GM12891 (cell line): ENCODE measurements at regions not wholly inside any gene's neighbourhood (a gene's known extent, or its start where the extent isn't known, plus 50 kb on each side); places are given as distances from the start of the nearest gene placed in this dataset.

Experiments
- DNase-seq: peaks from one replicate; pipeline ENCODE4 v3.0.0; 2011; ENCODE audit warnings: low spot score; ENCODE audit not compliant: insufficient read length
- FAIRE-seq: peaks from 2 replicates; lab custom pipeline; 2011; peaks lifted over from hg19 to GRCh38; lab: Jason Lieb, UNC
- PAX5 ChIP-seq: IDR thresholded peaks from 2 replicates; pipeline ENCODE4 v1.6.1; 2011; ENCODE audit warnings: low read length, moderate library complexity, mild to moderate bottlenecking; ENCODE audit not compliant: insufficient read depth, severe bottlenecking
- POLR2A ChIP-seq: IDR thresholded peaks from 2 replicates; pipeline ENCODE4 v1.6.1; 2011; ENCODE audit warnings: low read depth, low read length, control low read depth
- POLR2AphosphoS5 ChIP-seq: IDR thresholded peaks from 2 replicates; pipeline ENCODE4 v1.6.1; 2011; ENCODE audit warnings: low read depth, low read length, control low read depth
- POU2F2 ChIP-seq: IDR thresholded peaks from 2 replicates; pipeline ENCODE4 v1.6.1; 2011; ENCODE audit warnings: low read depth, mild to moderate bottlenecking, control low read depth, low read length, moderate library complexity
- SPI1 ChIP-seq: IDR thresholded peaks from 2 replicates; pipeline ENCODE4 v1.6.1; 2011; ENCODE audit warnings: low read depth, low read length, control low read depth
- TAF1 ChIP-seq: IDR thresholded peaks from 2 replicates; pipeline ENCODE4 v1.6.1; 2011; ENCODE audit warnings: low read depth, low read length, control low read depth

DNA sequence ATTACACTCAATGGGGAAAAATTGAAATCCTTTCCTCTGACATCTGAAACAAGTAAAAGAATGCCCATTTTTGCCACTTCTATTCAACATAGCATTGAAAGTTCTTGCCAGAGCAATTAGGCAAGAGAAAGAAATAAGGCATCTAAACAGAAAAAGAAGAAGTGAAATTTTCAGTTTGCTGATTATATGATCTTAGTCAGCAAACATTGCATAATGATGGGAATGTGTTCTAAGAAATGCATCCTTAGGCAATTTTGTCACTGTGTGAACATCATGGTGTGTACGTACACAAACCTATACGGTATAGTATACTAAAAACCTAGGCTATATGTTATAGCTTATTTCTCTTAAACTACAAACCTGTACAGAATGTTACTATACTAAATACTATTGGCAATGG is 278.0 kb downstream of the CGGBP1 start:
- no peak for DNase-seq
- FAIRE-seq: no peak
- TF ChIP-seq PAX5 (no peak), POLR2AphosphoS5 (no peak), SPI1 (peak; percentile 27; the same call in 1 of the 2 replicates), POLR2A (no peak)

DNA sequence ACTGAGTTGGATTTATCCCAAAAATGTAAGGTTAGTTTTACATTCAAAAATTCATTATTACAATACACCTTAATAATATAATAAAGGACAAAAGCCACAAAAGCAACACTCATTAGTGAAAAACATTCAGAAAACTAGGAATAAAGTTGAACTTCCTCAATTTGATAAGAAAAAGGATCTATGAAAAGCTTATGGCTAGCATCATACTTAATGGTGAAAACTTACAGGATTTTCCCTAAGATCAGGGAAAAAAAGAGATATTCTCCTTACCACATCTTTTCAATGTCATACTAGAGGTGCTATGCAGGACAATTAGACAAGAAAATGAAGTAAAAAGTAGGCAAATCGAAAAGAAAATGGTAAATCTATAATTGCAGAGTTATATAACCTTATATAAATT is 279.9 kb downstream of the CGGBP1 start:
- no peak for FAIRE-seq
- no peak for TF ChIP-seq PAX5
- no peak for TF ChIP-seq POLR2AphosphoS5
- TF ChIP-seq TAF1: no peak
- TF ChIP-seq SPI1: no peak
- DNase-seq: no peak

DNA sequence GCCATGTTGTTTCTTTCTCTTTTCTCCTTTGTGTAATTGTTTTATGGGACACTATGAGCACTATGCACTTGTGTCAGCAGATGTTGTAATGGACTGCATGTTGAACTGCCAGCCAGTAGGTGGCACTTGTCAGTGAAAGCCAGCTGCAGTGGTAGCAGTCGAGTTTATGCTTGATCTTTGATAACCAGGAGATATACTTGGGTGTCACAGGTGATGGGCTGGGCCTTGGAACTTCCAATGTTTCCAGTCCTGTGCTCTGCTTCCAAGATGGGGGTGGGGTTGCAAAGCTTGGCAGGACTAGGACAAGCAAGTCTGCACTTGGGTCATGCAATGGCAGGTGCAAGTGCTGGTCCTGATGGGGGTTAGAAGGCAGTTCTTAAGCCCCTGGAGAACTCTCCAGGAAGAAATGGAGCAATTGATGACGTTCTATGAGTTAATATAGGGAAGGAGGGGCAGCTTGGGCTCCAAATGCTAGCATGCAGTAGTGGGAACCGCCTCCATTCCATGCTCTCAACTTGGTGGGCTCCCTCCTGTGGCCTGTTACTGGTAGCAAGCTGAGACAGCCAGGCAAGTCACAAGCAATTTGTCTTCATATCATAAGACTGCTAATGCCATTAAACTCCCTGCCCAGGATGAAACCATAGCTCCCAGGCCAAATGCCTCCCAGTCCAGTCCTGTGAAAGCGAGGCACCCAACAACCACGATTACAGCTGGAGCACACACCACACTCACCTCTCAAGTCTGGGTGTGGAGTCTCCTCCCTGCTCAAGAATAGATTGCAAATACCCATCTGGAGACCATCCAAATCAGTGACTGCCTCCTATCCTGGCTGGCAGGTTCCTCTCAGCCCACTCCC is 287.2 kb downstream of the CGGBP1 start:
- TF ChIP-seq TAF1 (no peak), PAX5 (no peak), POU2F2 (no peak), SPI1 (no peak), POLR2A (no peak), POLR2AphosphoS5 (no peak)
- DNase-seq (no peak), FAIRE-seq (peak; percentile 84)

DNA sequence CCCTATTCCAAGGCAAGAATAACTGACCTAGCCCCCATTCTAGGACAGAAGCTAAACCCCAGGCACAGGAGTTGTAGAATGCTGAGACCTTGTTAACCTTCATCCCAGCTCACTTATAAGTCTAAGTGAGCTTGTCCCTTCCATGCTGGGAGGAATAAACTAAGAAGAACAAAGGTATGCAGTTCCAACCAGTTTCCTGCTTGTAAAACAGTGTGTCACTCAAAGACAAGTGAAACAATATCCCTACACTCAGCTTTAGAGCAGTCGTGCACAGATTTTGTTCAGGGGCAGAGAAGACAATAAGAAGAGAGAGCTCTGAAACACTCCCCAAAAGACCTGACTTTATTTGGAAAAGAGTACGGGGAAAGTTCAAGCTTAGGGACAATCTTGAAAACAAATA is 292.1 kb downstream of the CGGBP1 start:
- no peak for DNase-seq

DNA sequence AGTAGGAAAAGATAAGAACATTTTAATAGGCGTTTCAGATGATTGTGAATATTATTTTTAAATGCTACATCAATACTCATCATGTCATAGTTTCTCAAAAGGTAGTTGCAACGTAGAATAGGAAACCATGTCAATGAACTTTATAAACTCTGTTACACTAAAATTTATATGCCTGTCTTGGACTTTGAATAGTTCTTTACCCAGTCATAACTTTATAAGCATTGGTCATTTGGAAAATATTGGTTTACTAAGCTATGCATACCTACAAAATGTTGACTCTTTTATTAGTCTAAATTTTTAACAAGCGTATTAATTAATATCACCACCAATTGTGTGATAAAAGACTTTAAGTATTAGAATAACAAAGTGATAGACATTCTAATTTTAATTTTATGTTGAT is 293.5 kb downstream of the CGGBP1 start:
- DNase-seq (no peak), FAIRE-seq (no peak)
- TF ChIP-seq POLR2AphosphoS5 (no peak), TAF1 (no peak), POLR2A (no peak), PAX5 (no peak), POU2F2 (no peak), SPI1 (no peak)

More for the DNA sequence above, 292.1 kb downstream of the CGGBP1 start:
- TF ChIP-seq TAF1 (no peak), SPI1 (no peak), PAX5 (no peak), POLR2A (no peak), POU2F2 (no peak), POLR2AphosphoS5 (no peak)
- FAIRE-seq: no peak

DNA sequence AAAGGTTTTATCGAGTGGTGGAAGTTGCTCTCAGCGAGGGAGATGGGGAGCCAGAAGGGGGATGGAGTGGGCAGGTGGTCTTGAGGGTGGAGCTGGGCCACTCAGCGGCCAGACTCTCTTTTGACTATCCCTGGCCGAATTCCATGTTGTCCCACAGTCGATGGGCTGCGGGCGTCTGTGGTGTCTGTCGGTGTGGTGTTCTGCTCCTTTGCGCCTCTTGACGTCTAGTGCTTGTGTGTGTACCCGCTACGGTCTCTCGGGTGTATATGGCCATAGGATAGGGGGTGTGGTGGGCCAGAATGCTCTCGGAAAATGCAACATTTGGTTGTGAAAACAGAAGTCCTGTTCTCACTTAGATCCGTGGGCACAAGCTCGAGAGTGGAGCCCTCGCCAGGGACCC is 297.0 kb downstream of the CGGBP1 start:
- no peak for FAIRE-seq
- DNase-seq: no peak
- TF ChIP-seq POLR2A (no peak), TAF1 (no peak), SPI1 (no peak), POU2F2 (no peak), POLR2AphosphoS5 (no peak), PAX5 (no peak)

DNA sequence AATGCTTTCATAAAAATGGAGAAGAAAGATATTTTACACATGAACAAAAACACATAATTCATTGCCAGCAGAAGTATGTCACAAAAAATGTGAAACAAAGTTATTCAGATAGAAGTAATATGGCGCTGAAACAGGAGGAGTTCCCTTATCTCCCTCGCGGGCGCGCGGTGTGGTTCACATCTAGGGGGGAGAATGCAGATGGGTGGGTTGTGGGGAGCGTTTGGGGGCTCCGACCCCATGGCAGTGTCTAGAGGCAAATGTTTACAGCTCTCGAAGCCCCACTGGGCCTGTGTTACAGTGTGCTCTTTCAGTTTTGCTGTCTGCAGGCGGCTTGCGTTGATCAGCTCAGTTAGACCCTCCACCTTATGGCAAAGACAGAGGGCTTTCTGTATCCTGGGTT is 297.5 kb downstream of the CGGBP1 start:
- FAIRE-seq (no peak), DNase-seq (no peak)
- TF ChIP-seq PAX5 (no peak), SPI1 (no peak), TAF1 (no peak), POLR2AphosphoS5 (no peak), POU2F2 (no peak), POLR2A (no peak)

DNA sequence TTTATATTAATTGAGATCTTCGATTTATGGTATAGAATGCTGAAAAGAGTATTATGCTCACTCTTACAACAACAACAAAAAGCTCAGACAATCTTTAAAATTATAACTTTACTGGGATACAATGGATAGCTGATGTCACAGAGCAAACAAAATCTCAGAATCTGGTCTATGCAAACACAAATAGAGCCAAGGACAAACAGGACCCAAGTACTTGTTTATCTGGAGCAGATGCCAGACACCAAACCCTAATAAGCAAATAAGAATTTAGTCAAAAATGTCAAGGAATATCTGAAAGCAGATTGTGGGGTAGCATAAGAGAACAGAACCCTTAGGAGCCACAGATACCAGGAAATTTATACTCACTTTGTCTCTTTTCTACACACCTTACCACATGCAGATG is 302.2 kb downstream of the CGGBP1 start:
- FAIRE-seq (no peak), DNase-seq (no peak)
- TF ChIP-seq POU2F2: no peak
- no peak for TF ChIP-seq POLR2A
- TF ChIP-seq POLR2AphosphoS5: no peak
- TF ChIP-seq TAF1: no peak
- TF ChIP-seq SPI1: no peak
- TF ChIP-seq PAX5: no peak

DNA sequence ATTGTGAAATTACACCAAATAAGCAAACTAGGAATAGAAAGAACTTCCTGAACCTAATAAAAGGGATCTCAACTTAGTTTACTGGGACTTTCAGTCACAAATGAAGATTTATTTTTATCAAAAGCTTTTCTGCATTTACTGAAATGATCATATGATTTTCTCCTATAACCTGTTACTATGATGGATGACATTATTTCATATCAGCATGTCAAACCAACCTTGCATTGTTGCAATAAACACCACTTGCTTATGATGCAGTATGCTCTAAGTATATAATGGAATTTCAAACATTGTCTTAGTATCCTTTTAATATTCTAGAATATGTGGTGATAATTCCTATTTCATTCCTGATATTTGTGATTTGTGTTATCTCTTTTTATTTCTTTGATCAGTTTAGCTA is 303.0 kb downstream of the CGGBP1 start:
- DNase-seq (no peak), FAIRE-seq (no peak)
- no peak for TF ChIP-seq POLR2A
- no peak for TF ChIP-seq TAF1
- no peak for TF ChIP-seq PAX5
- TF ChIP-seq POLR2AphosphoS5: no peak
- TF ChIP-seq SPI1: no peak
